ENCODE measurements at regions not wholly inside any gene's neighbourhood (a gene's known extent, or its start where the extent isn't known, plus 50 kb on each side); places are given as distances from the start of the nearest gene placed in this dataset.
"Not testable (repeated sequence)": the region's sequence is repeated elsewhere in the genome, so short reads cannot be mapped to it uniquely, and the experiment has no call there.

DNA sequence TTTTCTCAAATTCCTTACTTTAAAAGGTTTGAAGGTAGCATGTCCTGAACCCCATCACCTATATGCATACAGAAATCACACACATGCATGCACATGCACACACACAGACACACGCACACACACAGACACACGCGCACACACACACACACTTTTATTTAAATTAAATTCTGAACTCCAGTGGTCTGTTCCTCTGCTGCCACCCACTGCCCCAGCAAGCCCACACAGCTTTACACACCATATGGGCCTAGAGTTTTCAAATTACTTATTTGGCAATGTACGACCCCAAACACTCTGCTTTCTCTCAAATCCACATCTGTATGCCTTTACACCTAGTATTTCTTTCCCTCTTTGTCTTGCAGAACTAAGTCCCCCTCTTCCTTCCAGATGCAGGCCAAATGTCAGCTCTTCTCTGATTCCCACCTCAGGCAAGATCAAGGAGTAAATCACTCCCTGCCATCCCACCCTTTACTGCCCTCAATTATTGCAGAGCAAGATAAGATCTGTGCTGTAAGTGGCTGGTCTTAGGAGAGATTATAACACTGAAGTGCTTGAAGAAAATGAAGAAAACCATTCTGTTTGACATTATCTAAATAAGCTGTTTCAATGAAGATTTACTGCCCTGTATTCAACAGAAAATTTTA lies 429.9 kb upstream of the CXADR start:
- no peak for DNase-seq

DNA sequence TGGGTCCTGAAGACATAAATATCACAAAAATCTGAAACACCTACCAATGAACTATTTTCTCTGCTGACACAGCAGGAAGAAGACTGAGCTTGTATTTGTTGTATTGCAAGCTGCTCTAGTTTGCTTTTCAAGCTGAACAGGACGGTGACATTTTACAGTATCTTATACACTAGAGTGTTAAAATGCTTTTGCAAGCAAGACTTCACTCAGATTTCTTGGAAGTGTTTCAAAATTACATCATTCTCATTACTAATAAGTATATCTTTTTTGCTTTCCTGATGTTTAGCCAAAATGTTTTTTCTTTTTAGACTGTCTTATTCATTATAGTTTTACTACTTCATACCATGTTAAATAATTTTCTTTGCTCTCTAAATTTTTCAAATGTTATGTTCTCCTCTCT lies 427.1 kb upstream of the CXADR start:
- DNase-seq, result no peak

DNA sequence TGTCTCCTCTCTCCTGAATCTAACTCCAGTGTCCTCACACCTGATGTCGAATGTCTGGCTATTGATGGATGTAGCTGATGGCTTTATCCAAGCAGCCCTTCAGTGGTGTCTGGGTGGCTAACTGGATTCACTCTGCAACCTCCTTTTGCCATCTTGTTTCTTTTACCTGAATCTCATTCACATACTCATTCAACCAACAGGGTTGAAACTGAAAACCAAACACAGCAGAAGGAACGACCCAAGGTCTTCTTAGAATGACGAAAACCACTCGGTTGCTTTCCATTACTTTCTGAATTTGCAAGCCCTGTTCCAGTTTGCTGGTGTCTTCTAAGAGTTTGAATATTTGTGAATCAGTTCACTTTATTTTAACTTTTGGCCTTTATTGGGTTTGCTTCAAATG lies 424.3 kb upstream of the CXADR start:
- no peak for DNase-seq

DNA sequence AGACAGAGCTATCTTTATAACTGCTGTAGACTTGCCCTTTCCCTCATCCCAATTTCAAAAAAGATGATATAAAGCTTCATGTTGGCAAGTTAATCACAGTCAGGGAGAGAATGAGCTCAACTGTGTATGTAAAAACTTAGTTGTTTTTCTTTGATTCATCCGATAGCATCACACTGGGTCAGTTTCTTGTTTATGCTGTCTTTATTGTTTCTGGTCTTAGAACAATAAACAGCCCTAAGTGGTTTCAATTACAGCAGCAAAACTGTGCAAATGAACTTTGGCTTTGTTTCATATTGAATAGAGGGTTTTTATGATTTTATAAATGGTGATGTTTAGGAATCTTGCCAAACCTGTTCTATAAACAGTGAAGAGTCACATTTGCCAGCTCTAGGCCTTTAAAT lies 423.8 kb upstream of the CXADR start:
- no peak for DNase-seq

DNA sequence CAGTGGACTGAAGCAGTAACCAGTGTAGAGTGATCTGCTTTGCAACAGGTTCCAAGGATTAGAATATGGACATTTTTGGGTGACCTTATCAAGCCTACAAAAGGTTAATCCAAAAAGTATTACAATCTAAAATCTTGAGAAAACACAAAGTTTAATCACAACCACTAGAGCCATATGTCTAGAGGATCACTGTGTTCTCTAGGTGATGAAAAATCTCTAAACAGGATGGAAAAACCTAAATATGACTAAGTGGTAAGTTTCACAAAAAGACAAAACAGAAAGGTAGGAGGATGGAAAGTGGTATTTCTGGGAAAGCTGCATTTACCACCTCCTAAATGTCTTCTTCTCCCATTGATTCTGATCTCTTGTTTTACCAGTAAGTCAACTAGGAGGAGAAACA lies 411.1 kb upstream of the CXADR start:
- DNase-seq, result no peak

DNA sequence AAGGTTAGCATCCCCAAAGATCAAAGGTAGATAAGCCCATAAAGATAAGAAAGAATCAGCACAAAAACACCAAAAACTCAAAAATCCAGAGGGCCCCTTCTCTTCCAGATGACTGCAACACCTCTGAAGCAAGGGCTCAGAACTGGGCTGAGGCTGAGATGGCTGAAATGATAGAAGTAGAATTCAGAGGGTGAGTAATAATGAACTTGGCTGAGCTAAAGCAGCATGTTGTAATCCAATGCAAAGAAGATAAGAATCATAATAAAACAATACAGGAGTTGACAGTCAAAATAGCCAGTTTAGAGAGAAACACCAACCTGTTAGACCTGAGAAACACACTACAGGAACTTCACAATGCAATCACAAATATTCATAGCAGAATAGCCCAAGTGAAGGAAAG lies 406.9 kb upstream of the CXADR start:
- DNase-seq, result no peak

DNA sequence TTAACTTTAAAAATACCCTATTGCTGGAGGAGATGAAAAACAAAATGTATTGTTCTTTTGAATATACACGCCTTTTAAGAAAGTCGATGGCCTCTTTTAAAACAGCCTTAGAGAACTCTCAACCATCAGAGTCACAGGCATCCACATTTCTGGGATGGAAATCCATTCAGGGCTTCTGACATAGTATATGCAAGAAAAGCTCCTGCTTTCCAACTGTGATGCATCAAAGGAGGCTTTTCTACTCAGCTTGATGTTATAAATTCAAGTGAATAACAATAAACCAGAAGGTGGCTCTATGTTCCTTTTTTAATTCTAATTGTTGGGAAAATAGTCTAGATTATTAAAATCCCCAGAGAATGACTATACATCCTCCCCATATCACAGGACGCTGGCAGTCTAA lies 398.8 kb upstream of the CXADR start:
- no peak for DNase-seq

DNA sequence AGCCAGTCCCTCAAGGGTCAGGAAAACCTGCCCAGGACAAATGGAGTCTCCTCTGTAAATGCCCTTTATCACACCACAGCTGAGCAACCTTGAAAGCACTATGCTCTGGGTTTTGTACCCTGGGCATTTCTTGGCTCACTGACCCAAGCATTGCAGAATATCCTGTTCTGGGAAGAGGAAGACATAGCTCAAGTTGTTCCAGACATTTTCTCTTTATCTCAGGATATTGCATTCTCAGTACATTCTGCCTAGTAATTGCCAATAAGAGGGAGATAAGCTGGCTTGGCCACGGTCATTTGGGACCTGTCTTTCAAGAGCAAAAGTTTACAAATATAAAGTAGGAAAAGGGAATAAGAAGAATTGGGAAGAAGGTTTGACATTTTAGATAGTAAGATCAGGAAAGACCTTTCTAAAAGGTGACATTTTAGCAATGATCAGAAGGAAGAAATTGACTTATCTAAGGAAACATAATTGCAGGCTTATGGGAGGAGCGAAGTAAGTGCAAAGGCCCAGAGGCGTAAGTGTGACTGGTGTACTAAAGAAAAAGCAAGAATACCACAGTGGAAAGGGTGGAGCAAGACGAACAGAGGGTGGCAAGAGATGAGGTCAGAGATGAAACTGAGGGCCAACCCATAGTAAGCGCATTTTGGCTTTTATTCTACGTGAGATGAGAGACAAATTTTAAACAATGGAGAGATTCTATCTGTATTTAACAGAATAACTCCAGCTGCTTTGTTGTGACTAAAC lies 394.0 kb upstream of the CXADR start:
- DNase-seq, result no peak

DNA sequence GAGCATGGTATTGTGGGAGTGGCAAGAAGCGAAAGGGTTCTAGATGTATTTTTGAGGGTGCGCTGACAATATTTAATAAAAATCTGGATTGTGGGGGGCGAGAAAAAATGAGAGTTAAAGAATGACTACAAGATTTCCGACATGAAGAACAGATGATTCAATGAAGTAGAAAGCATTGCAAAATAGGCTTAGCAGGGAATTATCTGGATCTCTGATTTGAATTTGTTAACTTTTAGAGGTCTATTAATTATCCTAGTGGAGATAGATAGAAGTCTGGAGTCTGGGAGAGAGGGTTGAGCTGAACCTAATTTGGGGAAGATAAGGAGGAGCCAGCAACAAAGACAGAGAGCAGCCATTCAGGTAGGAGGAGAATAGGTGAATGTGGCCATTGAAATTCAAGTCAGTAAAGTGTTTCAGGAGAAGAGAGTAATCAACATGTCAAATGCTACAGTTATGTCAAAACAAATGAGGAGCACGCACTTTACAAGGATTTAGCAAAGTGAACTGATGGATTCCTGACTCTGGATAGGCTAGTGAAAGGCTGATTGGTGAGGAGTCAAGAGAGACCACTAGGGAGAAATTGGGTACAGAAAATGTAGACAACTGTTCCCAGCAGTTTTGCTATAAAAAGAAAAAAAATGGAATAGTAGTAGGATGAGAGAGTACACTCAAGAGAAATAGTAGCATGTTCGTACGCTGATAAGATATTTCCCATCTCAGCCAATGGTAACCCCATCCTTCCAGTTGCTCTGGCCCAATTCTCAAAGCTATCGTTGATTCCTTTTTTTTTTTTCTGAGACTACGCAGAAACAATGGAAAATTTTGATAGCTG lies 393.2 kb upstream of the CXADR start:
- no peak for DNase-seq

DNA sequence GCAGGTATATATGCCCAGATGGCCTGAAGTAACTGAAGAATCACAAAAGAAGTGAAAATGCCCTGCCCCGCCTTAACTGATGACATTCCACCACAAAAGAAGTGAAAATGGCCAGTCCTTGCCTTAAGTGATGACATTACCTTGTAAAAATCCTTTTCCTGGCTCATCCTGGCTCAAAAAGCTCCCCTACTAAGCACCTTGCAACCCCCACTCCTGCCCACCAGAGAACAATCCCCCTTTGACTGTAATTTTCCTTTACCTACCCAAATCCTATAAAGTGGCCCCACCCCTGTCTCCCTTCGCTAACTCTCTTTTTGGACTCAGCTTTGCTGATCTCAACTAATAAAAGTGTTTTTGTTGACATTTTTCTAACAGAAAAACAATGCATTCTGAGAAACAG lies 385.4 kb upstream of the CXADR start:
- not testable (repeated sequence) for DNase-seq

DNA sequence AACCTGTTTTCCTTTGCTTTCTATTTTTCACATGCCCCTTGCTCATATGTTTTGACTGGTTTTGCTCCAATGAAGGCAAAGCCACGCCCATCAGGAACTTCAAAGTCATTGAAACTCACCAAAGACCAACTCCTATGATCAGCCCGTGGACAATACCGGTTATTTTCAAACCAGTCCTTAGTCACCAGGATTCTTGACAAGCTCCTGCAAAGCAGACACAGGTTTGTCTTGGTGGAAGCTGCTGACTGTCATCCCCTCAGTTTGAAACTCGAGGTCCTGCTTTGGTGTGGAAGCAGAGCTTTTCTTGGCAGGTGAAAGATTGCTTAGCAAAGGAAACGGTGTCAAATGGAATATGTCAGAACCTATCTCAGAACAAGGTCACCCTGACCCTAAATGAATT lies 384.7 kb upstream of the CXADR start:
- DNase-seq, result no peak

DNA sequence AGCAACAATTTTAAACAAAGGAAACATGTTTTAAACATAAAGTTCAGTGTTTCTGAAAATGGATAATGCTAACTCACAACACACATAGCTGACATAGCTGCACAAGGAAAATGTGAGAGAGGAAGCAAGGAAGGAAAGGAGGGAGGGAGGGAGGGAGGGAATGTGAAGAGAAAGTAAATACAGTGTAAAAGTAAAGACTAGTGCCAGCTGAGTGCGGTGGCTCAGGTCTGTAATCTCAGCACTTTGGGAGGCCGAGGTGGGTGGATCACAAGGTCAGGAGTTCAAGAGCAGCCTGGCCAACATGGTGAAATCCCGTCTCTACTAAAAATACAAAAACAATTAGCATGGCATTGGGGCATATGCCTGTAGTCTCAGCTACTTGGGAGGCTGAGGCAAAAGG lies 373.7 kb upstream of the CXADR start:
- DNase-seq, result not testable (repeated sequence)

DNA sequence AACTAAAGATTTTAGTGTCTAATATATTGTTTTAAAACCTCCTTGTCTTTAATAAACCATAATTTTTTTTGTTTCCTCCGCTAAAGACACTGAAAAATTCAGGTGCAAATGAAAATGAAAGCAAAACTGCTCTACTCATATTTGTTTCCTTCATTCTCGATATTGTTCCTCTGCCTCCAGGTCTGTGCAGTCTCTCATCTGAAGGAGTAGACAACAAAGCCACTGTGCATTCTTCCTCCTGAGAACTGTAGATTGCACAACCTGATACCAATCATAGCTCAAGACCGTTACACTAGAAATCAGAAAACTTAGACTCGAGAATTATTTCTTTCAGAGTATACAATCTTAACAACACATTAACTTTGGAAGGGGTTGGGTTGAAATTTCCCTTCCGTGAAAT lies 373.1 kb upstream of the CXADR start:
- no peak for DNase-seq

DNA sequence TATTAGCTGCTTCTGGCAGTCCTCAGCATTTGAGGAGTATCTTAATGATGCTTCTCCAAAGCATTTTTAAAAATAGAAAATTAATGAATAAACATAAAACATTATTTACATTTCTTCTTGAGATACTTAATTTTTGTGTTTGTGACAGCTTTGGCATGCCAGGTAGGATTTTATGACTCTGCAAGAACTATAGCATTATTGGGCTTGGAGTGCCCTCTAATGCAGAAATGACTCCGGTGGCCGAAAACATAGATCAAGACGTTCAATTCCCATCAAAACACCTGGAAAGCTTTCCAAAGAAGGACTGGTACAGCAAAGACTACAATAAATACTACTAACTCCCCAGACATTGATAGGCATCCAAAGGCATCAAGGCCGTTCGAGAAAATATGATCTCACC lies 366.4 kb upstream of the CXADR start:
- DNase-seq, result no peak

DNA sequence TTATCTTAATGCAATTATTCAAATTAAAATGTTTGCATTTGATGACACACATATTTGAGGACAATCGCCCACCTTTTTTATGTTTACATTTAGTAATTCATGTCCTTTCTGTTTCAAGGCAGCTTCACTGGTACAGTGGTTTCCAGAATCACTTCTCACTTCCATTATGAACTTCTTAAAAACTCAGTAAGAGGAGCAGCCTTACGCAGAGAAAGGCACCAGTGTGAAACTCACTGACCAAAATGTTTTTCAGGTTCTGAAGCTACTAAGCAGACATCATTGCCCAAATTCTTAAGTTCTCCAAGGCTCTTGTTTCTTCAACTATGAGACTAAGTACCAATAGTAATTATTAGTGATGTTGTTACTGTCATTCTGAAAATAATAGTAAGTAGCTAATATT lies 353.1 kb upstream of the CXADR start:
- no peak for DNase-seq

DNA sequence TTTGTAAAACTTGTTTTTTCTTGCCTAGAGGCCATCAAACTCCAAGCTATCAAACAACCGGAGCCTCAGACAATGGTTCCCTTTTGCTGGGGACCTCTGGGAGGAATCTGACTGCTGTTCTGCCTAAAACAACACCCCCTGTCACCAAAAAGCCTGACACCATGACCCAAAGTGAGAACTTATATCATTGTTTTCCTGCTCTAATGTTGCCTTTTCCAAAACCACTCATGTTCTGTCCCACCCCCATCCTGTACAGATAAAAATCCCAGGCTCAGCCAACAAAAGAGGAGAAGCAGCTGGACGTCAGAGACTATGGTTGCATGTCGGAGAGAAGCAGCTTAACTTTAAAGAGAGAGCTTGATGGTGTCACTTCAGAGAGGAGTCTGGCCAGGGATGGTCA lies 327.2 kb upstream of the CXADR start:
- DNase-seq, result no peak

DNA sequence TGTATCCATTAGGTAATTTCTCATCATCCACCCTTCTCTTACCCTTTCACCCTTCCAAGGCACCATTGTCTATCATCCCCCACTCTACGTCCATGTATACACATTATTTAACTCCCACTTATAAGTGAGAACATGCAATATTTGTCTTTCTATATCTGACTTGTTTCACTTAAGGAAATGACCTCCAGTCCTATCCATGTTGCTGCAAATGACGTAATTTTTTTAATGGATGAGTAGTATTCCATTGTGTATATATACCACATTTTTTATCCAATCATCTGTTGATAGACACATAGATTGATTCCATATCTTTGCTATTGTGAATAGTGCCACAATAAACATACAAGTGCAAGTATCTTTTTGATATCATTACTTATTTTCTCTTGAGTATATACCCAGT lies 322.9 kb upstream of the CXADR start:
- no peak for DNase-seq

DNA sequence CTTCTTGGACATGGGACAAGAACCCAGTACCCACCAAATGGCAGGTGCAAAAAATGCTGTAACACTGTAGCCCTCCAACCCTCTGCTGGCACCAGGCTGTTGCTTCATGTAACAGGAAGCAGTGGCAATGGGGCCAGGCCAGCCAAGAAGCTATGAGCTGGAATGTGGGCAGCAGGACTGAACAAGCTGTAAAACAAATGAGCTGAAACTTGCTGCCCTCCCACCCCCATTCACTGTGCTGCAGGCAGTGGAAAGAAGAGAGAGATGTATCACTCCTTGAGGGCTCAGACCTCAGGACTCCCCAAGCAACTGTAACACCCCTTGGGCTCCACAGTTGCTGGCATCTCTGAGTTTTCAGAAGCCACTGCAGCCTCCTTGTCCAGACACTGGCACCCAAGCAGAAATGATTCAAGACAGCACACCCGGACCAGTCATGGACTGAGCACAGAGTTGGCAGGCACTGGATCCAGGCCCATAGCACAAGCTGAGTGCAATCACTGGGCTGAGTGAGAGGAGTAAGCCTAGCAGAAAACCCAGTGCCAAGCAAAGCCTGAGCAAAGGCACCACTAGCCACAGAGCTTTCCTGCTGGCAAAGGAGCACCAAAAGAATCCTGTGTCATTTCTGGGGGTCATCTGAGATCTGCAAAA lies 321.4 kb upstream of the CXADR start:
- DNase-seq, result no peak

DNA sequence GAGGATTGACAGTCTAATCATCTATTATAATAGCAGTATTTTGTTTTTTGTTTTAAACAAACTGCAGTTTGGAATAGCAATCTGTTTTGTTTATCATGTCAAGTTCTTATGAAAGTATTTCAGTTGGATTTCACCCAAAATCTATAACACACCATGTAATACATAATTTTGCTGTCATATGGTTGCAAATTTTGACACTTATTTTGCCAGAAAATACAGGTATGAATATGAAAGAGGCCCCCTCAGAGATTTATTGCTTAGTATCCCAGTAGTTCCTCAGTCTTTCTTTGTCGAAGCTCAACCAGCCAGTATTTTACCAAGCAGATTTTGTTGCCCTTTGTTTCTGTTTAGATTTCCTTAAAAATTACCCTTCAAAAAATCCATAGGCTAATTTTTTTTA lies 317.5 kb upstream of the CXADR start:
- DNase-seq, result no peak

DNA sequence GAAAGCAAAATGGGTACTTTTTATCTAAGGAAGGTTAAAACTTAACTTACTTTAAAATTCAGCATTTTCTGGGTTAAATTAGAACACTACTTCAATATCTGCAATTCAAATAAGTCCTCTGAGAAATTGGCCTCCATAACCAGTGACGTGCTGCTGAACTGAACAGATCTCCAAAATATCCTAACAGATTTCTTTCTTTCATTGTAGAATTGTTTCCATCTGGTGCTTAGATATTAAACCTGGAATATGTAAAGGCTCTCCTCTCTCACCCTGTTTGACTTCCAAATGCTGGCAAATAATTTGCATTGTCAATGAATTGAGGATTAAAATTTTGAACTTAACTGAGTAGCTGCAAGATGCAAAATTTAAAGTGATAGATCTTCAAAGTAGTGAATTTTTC lies 316.9 kb upstream of the CXADR start:
- no peak for DNase-seq

DNA sequence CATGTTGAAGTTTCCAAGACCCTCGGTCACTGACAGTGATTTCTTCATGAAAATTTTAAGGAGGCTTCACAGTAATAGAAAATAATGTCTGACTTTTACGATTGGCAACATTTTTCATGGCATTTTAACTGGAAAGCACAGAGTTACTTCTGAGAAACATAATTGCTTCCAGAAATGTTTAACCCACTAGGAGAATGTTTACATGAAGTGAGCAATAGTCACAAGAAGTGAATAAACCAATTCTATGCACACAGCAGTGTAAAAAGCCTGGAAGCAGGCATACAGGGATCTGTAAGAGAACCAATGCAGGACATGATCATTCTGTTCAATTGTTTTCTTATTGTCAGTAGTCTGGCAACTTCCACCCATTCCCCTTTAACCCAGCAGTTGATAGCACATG lies 316.2 kb upstream of the CXADR start:
- DNase-seq, result no peak

DNA sequence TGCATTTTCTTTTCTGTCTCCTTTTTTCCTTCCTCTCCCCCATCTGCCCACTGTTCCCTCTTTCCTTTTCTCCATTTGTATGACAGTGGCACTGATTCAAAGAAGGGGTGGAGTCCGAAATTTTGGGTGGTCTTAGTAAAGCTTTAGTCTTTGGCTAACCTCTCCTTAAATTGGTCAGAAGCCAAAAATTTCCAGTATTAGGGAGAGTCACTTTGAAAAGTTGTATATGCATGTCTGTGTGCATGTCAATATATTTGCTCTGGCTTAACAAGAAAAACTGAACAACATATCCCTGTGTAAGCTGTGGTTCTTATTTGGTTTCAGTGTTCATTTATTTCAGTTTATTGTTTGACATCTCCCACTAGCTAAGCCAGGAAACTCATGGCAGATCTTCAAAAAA lies 314.8 kb upstream of the CXADR start:
- no peak for DNase-seq

DNA sequence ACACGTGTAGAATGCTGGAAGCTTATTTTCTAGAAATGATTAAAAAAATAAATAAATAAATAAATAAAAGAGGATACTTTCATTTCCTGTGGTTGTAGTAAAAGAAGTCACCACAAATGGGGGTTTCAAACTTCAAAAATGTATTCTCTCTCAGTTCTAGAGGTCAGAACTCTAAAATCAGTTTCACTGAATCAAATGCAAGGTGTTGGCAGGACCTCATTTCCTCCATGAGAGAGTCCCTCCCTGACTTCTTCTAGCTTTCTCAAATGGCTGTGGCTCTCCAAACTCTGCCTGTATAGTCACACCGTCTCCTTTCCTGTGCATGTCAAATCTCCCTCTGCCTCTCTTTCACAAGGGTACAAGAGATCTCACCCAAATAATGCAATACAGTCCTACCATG lies 312.6 kb upstream of the CXADR start:
- no peak for DNase-seq

Data from T-helper 9 cell (primary cell).